Bronchial epithelial cell (primary cell): ENCODE measurements at regions not wholly inside any gene's neighbourhood (a gene's known extent, or its start where the extent isn't known, plus 50 kb on each side); places are given as distances from the start of the nearest gene placed in this dataset.

ENCODE experiments used
- DNase-seq: peaks from one replicate; pipeline ENCODE4 v3.0.0-alpha.2; 2010; ENCODE audit warnings: low read depth
- FAIRE-seq: peaks from 2 replicates; lab custom pipeline; 2011; peaks lifted over from hg19 to GRCh38; lab: Jason Lieb, UNC
- H3K27me3 ChIP-seq: 2 replicates; pipeline ENCODE4 v1.5.1; 2011; ENCODE audit warnings: low read length; ENCODE audit not compliant: control insufficient read depth, insufficient read depth
- H3K36me3 ChIP-seq: 2 replicates; pipeline ENCODE4 v1.5.1; 2011; ENCODE audit warnings: low read length; ENCODE audit not compliant: control insufficient read depth, insufficient read depth
- H3K4me3 ChIP-seq: 2 replicates; pipeline ENCODE4 v1.5.1; 2011; ENCODE audit warnings: mild to moderate bottlenecking, low read depth, low read length, control low read depth
- CTCF ChIP-seq: IDR thresholded peaks from 2 replicates; pipeline ENCODE4 v1.5.1; 2011; ENCODE audit warnings: mild to moderate bottlenecking, moderate library complexity, low read length, control low read depth, inconsistent platforms; ENCODE audit not compliant: insufficient read depth, severe bottlenecking

GRCh38 chr17:68693896-68694295 lies 92.7 kb upstream of the FAM20A start:
- FAIRE-seq = no peak

DNA sequence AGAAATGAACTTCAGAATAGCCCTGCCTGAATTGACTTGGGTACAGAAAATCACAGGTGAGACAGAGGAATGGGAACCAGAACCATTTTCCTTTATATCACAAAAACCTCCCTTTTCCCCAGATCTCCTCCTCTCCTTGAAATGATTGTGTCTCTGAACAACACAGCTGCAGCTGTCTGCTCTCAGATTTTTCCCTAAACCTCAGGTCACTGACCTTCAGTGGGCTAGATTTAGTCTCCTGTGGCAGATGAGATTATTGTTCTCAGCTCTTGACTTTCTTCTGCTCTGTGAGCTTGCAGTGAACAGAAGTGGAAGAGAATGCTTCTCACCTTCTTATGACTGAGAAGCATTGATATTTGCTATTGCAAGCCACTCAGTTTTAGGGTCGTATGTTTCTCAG lies 92.3 kb upstream of the FAM20A start:
- no peak for TF ChIP-seq CTCF
- Histone ChIP-seq H3K36me3 (no peaks in the 10 kb centered on the region), H3K4me3 (no peak overlapping the region), H3K27me3 (no peaks in the 10 kb centered on the region)
- FAIRE-seq (no peak), DNase-seq (no peak)

More at GRCh38 chr17:68693896-68694295, 92.7 kb upstream of the FAM20A start:
- H3K27me3 ChIP-seq = no peaks in the 10 kb centered on the region
- no peak overlapping the region for H3K4me3 ChIP-seq
- no peak for TF ChIP-seq CTCF
- no peaks in the 10 kb centered on the region for H3K36me3 ChIP-seq
- no peak for DNase-seq

- no peaks in the 10 kb centered on the region for H3K36me3 ChIP-seq
- FAIRE-seq = no peak
- H3K27me3 ChIP-seq = no peaks in the 10 kb centered on the region
- no peak overlapping the region for H3K4me3 ChIP-seq
- DNase-seq = no peak
- TF ChIP-seq CTCF = no peak
Measured at GRCh38 chr17:68686108-68686988, 85.2 kb upstream of the FAM20A start.

GRCh38 chr17:68684949-68685357 lies 83.8 kb upstream of the FAM20A start:
- no peak for TF ChIP-seq CTCF
- Histone ChIP-seq H3K27me3 (no peaks in the 10 kb centered on the region), H3K4me3 (no peak overlapping the region), H3K36me3 (no peaks in the 10 kb centered on the region)
- DNase-seq (no peak), FAIRE-seq (no peak)

GRCh38 chr17:68682903-68683302 lies 81.7 kb upstream of the FAM20A start:
- H3K36me3 ChIP-seq = no peaks in the 10 kb centered on the region
- H3K4me3 ChIP-seq = no peak overlapping the region
- H3K27me3 ChIP-seq = no peaks in the 10 kb centered on the region
- FAIRE-seq (no peak), DNase-seq (no peak)
- no peak for TF ChIP-seq CTCF
